ENCODE measurements at regions not wholly inside any gene's neighbourhood (a gene's known extent, or its start where the extent isn't known, plus 50 kb on each side); places are given as distances from the start of the nearest gene placed in this dataset.

DNA sequence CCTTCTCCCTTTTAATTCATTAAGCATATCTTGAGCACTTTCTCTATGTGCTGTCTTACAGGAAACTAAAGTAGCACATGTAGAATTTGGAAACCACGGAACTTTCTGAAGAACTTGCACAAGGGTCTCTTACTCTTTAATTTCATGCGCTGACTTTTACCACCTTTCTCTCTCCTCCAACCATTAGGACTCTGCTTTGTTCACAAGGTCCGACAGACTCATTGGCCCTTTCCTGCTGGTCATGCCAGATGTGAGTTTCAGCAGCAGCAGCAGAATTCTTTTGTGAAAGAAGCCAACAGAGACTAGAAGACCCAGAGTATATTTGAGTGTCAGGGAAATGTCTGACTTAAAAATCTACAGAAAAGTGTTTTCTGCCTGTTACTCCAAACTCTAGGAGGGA is 207.1 kb downstream of the GUCY2F start:
- Histone ChIP-seq H3K9me3 (ENCODE audit: control insufficient read depth, low read depth, low read length) (no peaks in the 10 kb centered on the region), H3K9ac (ENCODE audit: extremely low read depth, insufficient read length, low read length) (no peak overlapping the region), H3K23me2 (ENCODE audit: insufficient read length, low read depth, low read length, poor library complexity, severe bottlenecking) (no peaks in the 10 kb centered on the region), H3K56ac (ENCODE audit: insufficient read length, low read depth, low read length) (no peak overlapping the region), H4K8ac (replicated peaks; ENCODE audit: insufficient read length, low read depth, low read length) (no peak overlapping the region), H3K27ac (ENCODE audit: insufficient read length, low read depth, low read length) (no peak overlapping the region), H2BK20ac (ENCODE audit: low read depth, low read length, poor library complexity, severe bottlenecking) (no peak overlapping the region), H2BK120ac (ENCODE audit: low read depth, low read length, poor library complexity, severe bottlenecking) (no peak overlapping the region), H2BK5ac (ENCODE audit: insufficient read length, low read length) (no peak overlapping the region), H4K5ac (ENCODE audit: insufficient read length, low read depth, low read length) (no peak overlapping the region), H3K4me1 (ENCODE audit: insufficient read depth, low read length) (no peaks in the 10 kb centered on the region), H4K91ac (ENCODE audit: insufficient read length, low read depth, low read length) (no peak overlapping the region), H4K20me1 (ENCODE audit: control insufficient read depth, insufficient read depth, insufficient read length) (no peaks in the 10 kb centered on the region), H2AFZ (ENCODE audit: low read length) (no peak overlapping the region), H3K4me2 (ENCODE audit: insufficient read depth, insufficient read length, low read length) (no peak overlapping the region), H3K79me1 (ENCODE audit: insufficient read depth, low read depth, low read length, poor library complexity, severe bottlenecking) (no peaks in the 10 kb centered on the region), H2BK12ac (ENCODE audit: insufficient read length, low read depth, low read length) (no peak overlapping the region), H2BK15ac (ENCODE audit: low read depth, low read length) (no peak overlapping the region), H3K79me2 (ENCODE audit: insufficient read depth, low read length) (no peaks in the 10 kb centered on the region), H3K14ac (ENCODE audit: insufficient read depth, low read length) (no peak overlapping the region), H3T11ph (ENCODE audit: low read length) (no peak overlapping the region), H3K23ac (ENCODE audit: insufficient read length, low read depth, low read length) (no peak overlapping the region), H3K27me3 (ENCODE audit: insufficient read depth, low read length) (no peaks in the 10 kb centered on the region), H3K4ac (ENCODE audit: low read depth, low read length) (no peak overlapping the region), H3K18ac (ENCODE audit: insufficient read length, low read depth, low read length) (no peak overlapping the region), H2AK5ac (ENCODE audit: insufficient read length, low read length) (no peak overlapping the region)
- no CpG with 5 or more reads among the region's 3 CpGs for WGBS (ENCODE audit: extremely low coverage, insufficient read length, low lambda C conversion rate)
- Mint-ChIP-seq H3K27me3 (ENCODE audit: low read depth) (no peaks in the 10 kb centered on the region), H3K9me3 (no peaks in the 10 kb centered on the region; a peak in 1 of 5 replicates), H3K27ac (no peak overlapping the region), H3K36me3 (ENCODE audit: insufficient read depth in 1 of 3, low read depth in 3 of 3) (0 out of 7 replicates have a peak, but pooled peaks cover 0 to 4% (median 3%) of the 10 kb centered on the region in 3 experiments), H3K4me3 (no peak overlapping the region), H3K4me1 (peaks cover 5% of the 10 kb centered on the region in 2 experiments)
- no peak for DNase-seq
- TF ChIP-seq, protein P1, sequence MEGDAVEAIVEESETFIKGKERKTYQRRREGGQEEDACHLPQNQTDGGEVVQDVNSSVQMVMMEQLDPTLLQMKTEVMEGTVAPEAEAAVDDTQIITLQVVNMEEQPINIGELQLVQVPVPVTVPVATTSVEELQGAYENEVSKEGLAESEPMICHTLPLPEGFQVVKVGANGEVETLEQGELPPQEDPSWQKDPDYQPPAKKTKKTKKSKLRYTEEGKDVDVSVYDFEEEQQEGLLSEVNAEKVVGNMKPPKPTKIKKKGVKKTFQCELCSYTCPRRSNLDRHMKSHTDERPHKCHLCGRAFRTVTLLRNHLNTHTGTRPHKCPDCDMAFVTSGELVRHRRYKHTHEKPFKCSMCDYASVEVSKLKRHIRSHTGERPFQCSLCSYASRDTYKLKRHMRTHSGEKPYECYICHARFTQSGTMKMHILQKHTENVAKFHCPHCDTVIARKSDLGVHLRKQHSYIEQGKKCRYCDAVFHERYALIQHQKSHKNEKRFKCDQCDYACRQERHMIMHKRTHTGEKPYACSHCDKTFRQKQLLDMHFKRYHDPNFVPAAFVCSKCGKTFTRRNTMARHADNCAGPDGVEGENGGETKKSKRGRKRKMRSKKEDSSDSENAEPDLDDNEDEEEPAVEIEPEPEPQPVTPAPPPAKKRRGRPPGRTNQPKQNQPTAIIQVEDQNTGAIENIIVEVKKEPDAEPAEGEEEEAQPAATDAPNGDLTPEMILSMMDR (conservative IDR thresholded peaks at IDR 0.05) = no peak
